ENCODE measurements at regions not wholly inside any gene's neighbourhood (a gene's known extent, or its start where the extent isn't known, plus 50 kb on each side); places are given as distances from the start of the nearest gene placed in this dataset.

GRCh38 chr14:98707522-98707921 lies 564.5 kb downstream of the BCL11B start:
- no peaks in the 10 kb centered on the region for H3K9me2 ChIP-seq
- H3K27ac ChIP-seq (ENCODE audit: low read depth in 2 of 2, low read length in 1 of 2), result no peak overlapping the region
- no peak for DNase-seq
- H2AFZ ChIP-seq (ENCODE audit: low read depth), result no peak overlapping the region
- H3K9ac ChIP-seq, result no peak overlapping the region
- no peaks in the 10 kb centered on the region for H3K4me1 ChIP-seq (ENCODE audit: control insufficient read depth in 1 of 2, insufficient read depth in 2 of 2, low read depth in 1 of 2, low read length in 1 of 2)
- H3K9me3 ChIP-seq, result no peaks in the 10 kb centered on the region
- no peak overlapping the region for H3K4me3 ChIP-seq (ENCODE audit: low read depth in 2 of 2, low read length in 1 of 2)
- TF ChIP-seq EP300 (IDR thresholded peaks at IDR 0.05; ENCODE audit: borderline replicate concordance in 1 of 2, low read depth in 1 of 2, low read length in 1 of 2) (no peak), JUND (IDR thresholded peaks at IDR 0.05) (no peak), SIN3A (IDR thresholded peaks at IDR 0.05; ENCODE audit: borderline replicate concordance, low read depth, low read length) (no peak), ELF1 (IDR thresholded peaks at IDR 0.05) (no peak), EZH2phosphoT487 (IDR thresholded peaks at IDR 0.05; ENCODE audit: borderline replicate concordance, low read depth) (no peak), MAX (IDR thresholded peaks at IDR 0.05; ENCODE audit: low read depth) (no peak), CHD2 (IDR thresholded peaks at IDR 0.05; ENCODE audit: low read length, partially characterized antibody) (no peak), IRF3 (IDR thresholded peaks at IDR 0.05; ENCODE audit: low read depth, low read length) (no peak), RCOR1 (IDR thresholded peaks at IDR 0.05; ENCODE audit: low read length) (no peak), GATA2 (CRISPR knock-in tag; IDR thresholded peaks at IDR 0.05) (no peak), NRF1 (IDR thresholded peaks at IDR 0.05; ENCODE audit: low read depth, low read length) (no peak), RXRA (IDR thresholded peaks at IDR 0.05; ENCODE audit: borderline replicate concordance, low read depth) (no peak), PBX3 (IDR thresholded peaks at IDR 0.05) (no peak), YY1 (IDR thresholded peaks at IDR 0.05; ENCODE audit: low read depth) (no peak), FOSL2 (IDR thresholded peaks at IDR 0.05; ENCODE audit: borderline replicate concordance, low read depth) (no peak)
- CTCF ChIA-PET, result no interaction called here
- no peaks in the 10 kb centered on the region for H3K27me3 ChIP-seq (ENCODE audit: insufficient read depth)
- H3K4me2 ChIP-seq, result no peak overlapping the region
- H4K20me1 ChIP-seq (ENCODE audit: insufficient read depth), result no peaks in the 10 kb centered on the region
- no peaks in the 10 kb centered on the region for H3K79me2 ChIP-seq (ENCODE audit: insufficient read depth)
- no peaks in the 10 kb centered on the region for H3F3A ChIP-seq (replicated peaks; ENCODE audit: insufficient read depth)
- POLR2A ChIA-PET, result no interaction called here
- WGBS (ENCODE audit: low lambda C conversion rate), result 3% methylated on average over 7 of the region's 7 CpGs
- H3K36me3 ChIP-seq (replicated peaks in 1 of 2; ENCODE audit: control insufficient read depth in 1 of 2, insufficient read depth in 2 of 2, low read length in 1 of 2), result no peaks in the 10 kb centered on the region

GRCh38 chr14:98708555-98708954 lies 563.4 kb downstream of the BCL11B start:
- POLR2A ChIA-PET, result no interaction called here
- H3K4me1 ChIP-seq (ENCODE audit: control insufficient read depth in 1 of 2, insufficient read depth in 2 of 2, low read depth in 1 of 2, low read length in 1 of 2), result no peaks in the 10 kb centered on the region

More at GRCh38 chr14:98708555-98708954, 563.4 kb downstream of the BCL11B start:
- CTCF ChIA-PET, result no interaction called here
- H3K9me2 ChIP-seq, result no peaks in the 10 kb centered on the region
- no peak overlapping the region for H3K27ac ChIP-seq (ENCODE audit: low read depth in 2 of 2, low read length in 1 of 2)
- H3K9ac ChIP-seq, result no peak overlapping the region
- H3K27me3 ChIP-seq (ENCODE audit: insufficient read depth), result no peaks in the 10 kb centered on the region
- no peak overlapping the region for H3K4me2 ChIP-seq
- H3K36me3 ChIP-seq (replicated peaks in 1 of 2; ENCODE audit: control insufficient read depth in 1 of 2, insufficient read depth in 2 of 2, low read length in 1 of 2), result no peaks in the 10 kb centered on the region
- TF ChIP-seq TEAD4 (IDR thresholded peaks at IDR 0.05; ENCODE audit: borderline replicate concordance, insufficient read depth) (no peak), YY1 (IDR thresholded peaks at IDR 0.05; ENCODE audit: low read depth) (no peak), ELF1 (IDR thresholded peaks at IDR 0.05) (no peak), NRF1 (IDR thresholded peaks at IDR 0.05; ENCODE audit: low read depth, low read length) (no peak), GATA2 (CRISPR knock-in tag; IDR thresholded peaks at IDR 0.05) (no peak)
- no peaks in the 10 kb centered on the region for H3K79me2 ChIP-seq (ENCODE audit: insufficient read depth)
- H3K9me3 ChIP-seq, result no peaks in the 10 kb centered on the region
- H3K4me3 ChIP-seq (ENCODE audit: low read depth in 2 of 2, low read length in 1 of 2), result no peak overlapping the region
- no peaks in the 10 kb centered on the region for H3F3A ChIP-seq (replicated peaks; ENCODE audit: insufficient read depth)
- no peak for DNase-seq
- H4K20me1 ChIP-seq (ENCODE audit: insufficient read depth), result no peaks in the 10 kb centered on the region
- no peak overlapping the region for H2AFZ ChIP-seq (ENCODE audit: low read depth)

Measured in SK-N-SH (cell line).